ENCODE measurements at regions not wholly inside any gene's neighbourhood (a gene's known extent, or its start where the extent isn't known, plus 50 kb on each side); places are given as distances from the start of the nearest gene placed in this dataset.

- TF ChIP-seq CTCF (conservative IDR thresholded peaks at IDR 0.05) (no peak), EZH2 (IDR thresholded peaks at IDR 0.05; ENCODE audit: low read depth) (no peak)
Observed at GRCh38 chr13:22422712-22423111, 751.8 kb downstream of the FGF9 start.
